ENCODE measurements at regions not wholly inside any gene's neighbourhood (a gene's known extent, or its start where the extent isn't known, plus 50 kb on each side); places are given as distances from the start of the nearest gene placed in this dataset.
A peak's percentile ranks its signal among the peaks of the same experiment; 100 is the strongest.

DNA sequence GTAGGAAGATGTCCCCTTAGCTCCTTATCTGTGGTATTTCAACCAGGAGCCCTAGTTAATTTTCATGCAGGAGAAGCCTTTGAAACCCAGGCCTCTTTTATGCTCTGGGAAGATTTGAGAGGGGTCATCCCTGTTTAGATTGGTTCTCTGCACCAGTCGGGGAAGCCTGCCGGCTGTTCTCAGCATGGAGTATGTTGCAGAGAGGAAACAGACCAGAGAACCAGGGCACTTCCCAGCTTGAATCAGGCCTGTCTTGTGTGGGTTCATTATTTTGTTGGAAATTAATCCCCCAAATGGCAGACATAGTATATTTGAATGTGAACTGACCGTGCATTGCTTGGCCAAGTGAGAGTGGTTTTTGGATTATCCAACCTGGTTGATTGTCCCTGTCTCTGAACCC lies 1082.1 kb upstream of the RBFOX1 start:
- peak; percentile 50 to 86 for DNase-seq

DNA sequence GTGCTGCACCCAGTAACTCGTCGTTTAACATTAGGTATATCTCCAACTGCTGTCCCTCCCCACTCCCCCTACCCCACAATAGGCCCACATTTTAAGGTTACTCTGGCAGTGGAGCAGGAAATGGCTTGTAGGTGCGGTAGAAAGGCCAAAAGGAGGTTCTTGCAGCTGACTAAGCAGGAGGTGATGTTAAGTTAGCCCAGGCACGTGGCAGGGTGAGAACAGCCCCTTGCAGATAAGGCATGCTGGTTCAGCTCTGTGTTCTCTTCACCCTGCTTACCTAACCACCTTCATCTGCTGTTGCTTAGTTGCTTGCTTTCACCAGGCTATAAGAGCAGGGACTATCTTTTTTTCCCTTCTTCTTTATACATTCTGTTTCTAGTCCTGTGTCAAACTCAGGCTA lies 1082.8 kb upstream of the RBFOX1 start:
- DNase-seq = no peak

- no peak for DNase-seq
Observed at GRCh38 chr16:6248199-6248598, 1084.4 kb upstream of the RBFOX1 start.

GRCh38 chr16:6247775-6248174 lies 1084.9 kb upstream of the RBFOX1 start:
- DNase-seq = no peak

DNA sequence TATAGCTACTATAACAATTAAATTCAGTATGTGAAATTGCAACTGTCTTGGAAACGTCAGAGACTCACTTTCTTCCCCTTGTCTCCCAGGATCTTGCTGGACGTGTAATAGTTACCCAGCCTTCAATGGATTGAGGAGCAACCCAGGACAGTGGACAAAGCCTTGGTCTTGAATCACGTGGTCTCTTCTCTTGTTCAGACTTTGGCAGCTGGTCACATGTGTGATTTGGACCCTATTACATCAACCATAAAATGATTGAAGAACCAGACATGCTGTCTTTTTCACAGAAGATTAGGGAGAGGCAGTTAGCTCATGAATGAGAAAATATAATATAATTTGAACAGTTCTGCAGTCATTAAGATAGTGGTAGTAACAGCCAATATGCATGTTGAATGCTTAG lies 1085.5 kb upstream of the RBFOX1 start:
- DNase-seq = no peak

DNA sequence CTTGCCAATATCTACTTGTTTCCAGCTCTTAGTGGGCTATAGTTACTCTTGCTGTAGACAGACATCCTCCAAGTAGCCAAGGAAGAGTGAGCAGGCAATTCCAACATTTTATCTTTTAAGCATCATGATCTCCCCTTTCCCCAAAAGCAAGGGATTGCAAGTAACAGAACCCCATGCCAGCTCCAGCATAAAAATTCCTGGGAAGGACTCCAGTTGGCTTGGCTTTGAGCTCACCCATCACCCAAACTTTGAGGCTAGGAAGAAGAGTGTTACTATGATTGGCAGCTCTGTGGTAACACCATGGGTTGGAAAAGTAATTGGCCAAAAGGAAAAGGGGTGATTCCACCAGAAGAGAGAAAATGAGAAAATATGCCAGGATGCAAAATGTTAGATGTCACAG lies 1086.4 kb upstream of the RBFOX1 start:
- no peak for DNase-seq

DNA sequence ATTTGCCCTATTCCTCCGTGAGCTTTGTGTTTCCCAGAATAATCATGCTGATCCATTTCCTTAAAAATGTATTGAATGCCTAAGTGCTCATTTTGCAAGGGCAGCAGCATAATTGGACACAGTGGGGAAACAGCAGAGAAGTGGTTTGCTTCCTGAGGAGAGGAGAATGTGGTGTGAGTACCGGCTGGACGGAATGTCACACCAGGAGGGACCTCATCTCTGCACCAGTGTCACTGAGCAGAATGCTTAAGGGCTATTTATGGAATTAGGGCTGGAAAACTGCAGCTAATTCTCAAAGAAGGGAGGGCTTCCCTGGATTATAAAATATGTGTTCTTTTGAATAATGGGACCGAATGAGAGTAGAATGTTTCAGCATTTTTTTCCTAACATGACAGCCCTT lies 1100.6 kb upstream of the RBFOX1 start:
- DNase-seq = peak; percentile 41 to 53

DNA sequence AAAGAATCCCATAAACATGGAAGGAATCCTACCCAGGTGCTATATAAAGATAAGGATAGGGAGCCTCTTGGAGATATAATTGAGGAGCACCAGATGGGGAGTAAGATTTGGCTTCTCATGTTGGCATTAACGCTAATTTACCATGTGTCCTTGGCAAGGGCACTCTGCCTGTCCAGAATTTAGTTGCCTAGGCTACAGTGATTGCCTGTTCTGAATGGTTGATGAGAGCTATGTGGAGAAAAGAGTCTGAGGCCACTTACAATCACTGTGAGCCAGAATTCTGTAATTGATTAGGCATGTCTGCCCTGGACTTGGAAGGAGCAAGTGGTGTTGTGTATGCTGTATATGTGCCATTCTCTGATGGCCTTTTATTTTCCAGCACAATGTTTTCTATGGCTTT lies 1101.2 kb upstream of the RBFOX1 start:
- peak; percentile 39 to 55 for DNase-seq

DNA sequence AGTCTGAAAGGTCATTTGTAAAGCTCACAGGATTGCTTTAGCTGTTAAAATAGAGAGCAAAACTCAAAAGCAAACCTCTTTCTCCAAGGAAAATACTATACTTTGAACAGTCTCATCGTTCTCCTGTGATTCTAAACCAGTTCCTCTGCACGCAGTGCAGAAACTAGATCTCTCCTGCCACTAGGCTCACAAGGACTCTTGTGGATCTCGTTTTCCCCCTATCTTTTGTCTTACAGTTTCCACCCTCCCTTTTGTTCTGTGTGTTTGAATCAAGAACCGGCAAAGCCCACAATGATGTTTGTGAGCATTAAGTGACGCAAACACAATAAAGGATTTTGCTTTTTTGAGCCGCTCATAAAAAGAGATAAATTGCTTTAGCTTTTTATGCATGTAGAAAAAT lies 1103.5 kb upstream of the RBFOX1 start:
- DNase-seq = no peak

- DNase-seq = no peak
Observed at GRCh38 chr16:6218855-6219254, 1113.8 kb upstream of the RBFOX1 start.

- no peak for DNase-seq
Observed at GRCh38 chr16:6216836-6217235, 1115.8 kb upstream of the RBFOX1 start.

DNA sequence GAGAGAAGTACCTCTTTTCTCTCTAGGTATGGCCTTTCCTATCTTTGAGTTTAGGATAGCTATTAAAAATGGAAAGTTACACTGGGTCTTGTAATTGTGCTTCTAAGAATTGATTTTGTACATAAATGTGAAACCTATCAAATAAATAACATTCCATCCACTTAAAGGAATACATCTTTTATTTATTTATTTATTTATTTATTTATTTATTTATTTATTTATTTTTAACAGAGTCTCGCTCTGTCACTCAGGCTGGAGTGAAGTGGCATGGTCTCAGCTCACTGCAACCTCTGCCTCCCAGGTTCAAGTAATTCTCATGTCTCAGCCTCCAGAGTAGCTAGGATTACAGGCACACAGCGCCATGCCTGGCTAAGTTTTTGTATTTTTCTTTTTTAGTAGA lies 1114.0 kb upstream of the EEF2KMT start:
- DNase-seq = no peak

- no peak for DNase-seq
Observed at GRCh38 chr16:6209355-6209930, 1111.8 kb upstream of the EEF2KMT start.

- no peak for DNase-seq
Observed at GRCh38 chr16:6207580-6207979, 1110.0 kb upstream of the EEF2KMT start.

DNA sequence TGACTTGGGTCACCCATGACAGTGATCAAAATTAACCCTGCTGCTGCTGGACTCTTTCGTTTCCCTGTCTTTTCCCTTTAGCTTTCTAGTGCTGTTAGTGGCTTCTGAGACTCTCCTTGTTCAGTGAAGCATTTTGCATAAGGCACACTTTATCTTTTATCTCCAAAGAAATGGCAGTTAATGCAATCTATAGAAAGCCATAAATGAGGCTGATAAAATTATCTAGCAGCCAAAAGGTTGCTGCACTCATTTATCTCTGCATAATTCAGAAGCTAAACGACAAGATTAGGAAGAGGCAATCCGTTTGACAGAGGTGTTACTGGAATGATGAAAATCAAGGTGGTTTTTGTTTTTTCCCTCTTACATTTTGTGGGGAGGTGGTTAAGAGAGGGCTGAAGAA lies 1109.5 kb upstream of the EEF2KMT start:
- DNase-seq = no peak

- peak; percentile 73 to 82 for DNase-seq
Observed at GRCh38 chr16:6206080-6206479, 1108.5 kb upstream of the EEF2KMT start.

GRCh38 chr16:6204945-6205344 lies 1107.3 kb upstream of the EEF2KMT start:
- no peak for DNase-seq

DNA sequence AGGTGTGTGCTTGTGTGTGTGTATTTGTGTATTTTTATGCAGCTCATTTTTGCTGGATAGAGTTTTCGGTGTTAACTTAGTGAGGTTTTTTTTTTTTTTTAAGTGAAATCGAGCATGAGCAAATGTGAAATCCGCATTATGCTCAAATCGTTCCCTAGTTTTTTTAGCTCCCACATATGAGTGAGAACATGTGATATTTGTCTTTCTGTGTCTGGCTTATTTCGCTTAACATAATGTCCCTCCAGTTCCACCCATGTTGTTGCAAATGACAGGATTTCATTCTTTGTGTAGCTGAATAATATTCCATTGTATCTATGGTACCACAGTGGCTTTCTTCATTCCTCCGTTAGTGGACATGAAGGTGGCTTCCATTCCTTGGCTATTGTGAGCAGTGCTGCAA lies 1103.3 kb upstream of the EEF2KMT start:
- DNase-seq = no peak

DNA sequence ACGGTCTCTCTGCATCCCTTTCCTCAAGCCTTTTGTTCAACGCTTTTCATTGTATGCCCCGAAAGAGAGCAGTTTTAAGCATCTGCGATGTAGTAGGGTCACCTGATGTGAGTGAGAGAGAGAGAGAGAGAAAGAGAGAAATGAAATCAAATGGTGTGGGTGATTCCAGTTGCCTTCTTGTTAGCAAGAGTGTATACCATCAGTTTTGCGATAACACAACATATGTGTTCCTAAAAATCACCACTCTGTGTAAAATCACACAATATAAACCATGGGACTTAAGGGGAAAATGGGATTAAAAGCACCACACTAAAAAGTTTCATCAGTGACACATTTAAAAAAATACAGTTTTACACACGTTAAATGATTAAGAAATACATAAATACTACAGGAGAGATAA lies 1102.7 kb upstream of the EEF2KMT start:
- no peak for DNase-seq

GRCh38 chr16:6195966-6196365 lies 1098.4 kb upstream of the EEF2KMT start:
- no peak for DNase-seq

DNA sequence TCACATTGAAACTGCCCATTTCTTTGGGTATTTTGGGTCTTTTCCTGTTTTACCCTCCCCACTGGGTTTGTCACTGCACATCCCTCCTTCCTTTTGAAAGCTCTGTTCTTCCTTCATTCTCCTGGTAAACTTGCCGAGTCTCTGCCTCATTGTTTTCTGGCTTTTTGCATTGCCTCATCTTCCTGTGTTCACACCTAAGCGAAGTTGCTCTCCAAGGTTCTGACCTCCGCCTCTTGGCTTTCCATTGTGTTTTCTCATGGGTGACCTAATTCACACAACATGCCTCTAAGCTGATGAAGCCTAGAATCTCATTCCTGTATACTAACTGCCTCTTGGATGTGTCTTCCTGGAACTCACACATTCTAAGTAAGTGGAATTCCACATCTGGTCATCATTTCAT lies 1096.1 kb upstream of the EEF2KMT start:
- no peak for DNase-seq

- no peak for DNase-seq
Observed at GRCh38 chr16:6192984-6193383, 1095.4 kb upstream of the EEF2KMT start.

DNA sequence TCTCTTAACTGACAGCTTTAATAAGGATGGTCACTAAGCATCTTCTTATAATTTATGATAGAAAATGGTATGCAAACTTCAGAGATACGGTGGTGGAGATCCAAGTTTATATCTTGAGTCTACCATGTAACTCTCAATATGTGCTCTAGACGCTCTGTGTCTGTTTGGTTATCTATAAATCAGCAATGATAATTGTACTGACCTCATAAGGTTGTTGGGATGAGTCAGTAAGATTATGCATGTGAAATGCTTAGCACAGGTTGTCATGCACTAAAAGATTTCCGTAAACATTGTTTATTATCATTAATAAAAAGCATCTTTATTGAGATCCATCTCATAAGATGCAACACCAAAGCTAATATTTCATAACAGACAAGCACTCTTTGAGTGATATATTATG lies 1094.9 kb upstream of the EEF2KMT start:
- no peak for DNase-seq

GRCh38 chr16:6190776-6191175 lies 1093.2 kb upstream of the EEF2KMT start:
- DNase-seq = peak in 1 of 2 experiments; percentile 22

DNA sequence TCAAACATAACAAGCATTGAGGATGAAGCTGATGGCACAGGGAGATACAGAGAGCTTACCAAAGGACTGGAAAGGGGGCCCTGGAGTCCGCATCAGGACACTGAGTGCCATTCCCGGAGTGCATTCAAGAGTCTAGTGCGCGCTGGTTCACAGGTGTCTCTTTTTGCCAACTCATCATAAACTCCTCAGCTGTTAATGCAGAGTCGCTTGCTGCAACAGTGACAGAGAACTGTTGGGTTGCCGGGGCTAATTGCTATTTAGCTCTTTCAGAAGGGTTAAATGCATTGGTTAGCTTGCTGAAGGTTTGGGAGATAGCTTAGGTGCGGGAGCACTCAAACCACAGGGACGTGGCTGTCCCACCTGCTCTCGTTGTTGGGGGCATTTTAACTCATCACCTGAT lies 1091.6 kb upstream of the EEF2KMT start:
- no peak for DNase-seq
